ENCODE measurements at regions not wholly inside any gene's neighbourhood (a gene's known extent, or its start where the extent isn't known, plus 50 kb on each side); places are given as distances from the start of the nearest gene placed in this dataset.

DNA sequence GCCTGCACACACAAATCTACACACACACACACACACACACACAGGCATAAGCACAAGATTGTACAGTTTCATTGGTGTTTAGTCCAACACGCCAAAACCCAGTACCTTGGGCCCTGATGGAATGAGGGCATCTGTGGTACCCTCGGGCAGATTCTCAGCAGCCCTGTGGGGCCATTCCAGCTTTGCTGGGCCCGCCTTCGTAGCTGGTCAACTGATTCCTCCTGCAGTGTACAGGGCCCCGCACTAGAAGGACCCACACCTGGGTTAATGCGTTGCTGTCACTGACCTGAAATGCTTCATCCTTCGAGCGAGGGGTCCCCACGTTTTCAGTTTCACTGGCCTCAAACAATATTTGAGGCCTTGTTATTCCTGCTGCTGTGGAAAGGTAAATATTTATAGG, 731.2 kb downstream of the BRD1 start:
- DNase-seq (ENCODE audit: low read depth), result no peak

DNA sequence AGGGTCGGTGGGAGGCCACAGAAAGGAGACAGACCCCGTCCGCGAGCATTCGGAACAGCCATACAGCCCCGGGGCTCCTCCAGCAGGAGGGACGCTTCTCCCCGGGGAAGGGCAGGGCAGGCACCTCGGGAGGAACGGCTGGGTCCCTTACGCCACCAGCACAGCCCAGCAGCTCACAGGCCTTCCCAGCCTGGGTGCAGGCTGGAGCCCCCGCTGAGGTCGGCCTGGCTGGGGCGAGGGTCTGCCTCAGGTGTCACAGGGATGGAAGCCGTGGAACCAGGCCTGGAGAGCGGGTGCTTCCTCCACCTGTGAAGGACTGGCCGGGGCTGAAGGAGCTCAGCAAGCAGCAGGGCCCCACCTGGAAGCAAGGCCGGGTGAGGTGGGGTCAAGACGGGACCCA, 732.3 kb downstream of the BRD1 start:
- no peak for DNase-seq (ENCODE audit: low read depth)

- no peak for DNase-seq (ENCODE audit: low read depth)
These were observed 732.8 kb downstream of the BRD1 start for GRCh38 chr22:49094858-49095257.

- DNase-seq (ENCODE audit: low read depth), result no peak
These were observed 733.5 kb downstream of the BRD1 start for GRCh38 chr22:49094151-49094550.

GRCh38 chr22:49093192-49093880, 734.3 kb downstream of the BRD1 start:
- no peak for DNase-seq (ENCODE audit: low read depth)

- no peak for DNase-seq (ENCODE audit: low read depth)
These were observed 735.0 kb downstream of the BRD1 start for GRCh38 chr22:49092716-49093115.

DNA sequence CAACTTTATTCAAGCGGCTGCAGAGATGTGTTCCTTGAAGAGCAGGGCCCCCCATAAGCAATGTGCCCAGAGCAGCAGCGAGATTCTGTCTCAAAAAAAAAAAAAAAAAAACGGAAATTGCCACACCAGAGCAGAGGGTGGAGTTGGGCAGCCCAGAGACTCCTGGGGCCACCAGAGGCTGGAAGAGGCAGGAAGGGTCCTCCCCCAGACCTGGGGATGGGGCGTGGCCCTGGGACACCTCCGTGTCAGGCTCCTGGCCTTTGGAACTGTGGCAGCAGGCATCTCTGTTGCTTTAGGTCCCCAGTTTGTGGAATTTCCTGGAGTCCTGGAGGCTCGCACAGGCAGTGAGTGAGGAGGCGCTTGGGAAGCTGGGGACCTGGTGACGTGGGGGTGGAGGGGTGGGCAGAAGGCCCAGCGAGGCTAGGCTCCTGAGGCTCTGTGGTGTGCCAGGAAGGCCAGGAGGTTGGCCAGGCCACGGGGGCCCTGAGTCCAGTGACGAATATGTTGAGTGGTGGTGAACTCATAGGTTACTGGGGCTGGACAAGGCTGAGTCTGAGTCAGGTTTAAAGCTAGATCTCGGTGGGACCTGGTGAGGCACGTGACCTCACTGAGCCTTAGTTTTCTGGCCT, 735.6 kb downstream of the BRD1 start:
- DNase-seq (ENCODE audit: low read depth), result no peak

DNA sequence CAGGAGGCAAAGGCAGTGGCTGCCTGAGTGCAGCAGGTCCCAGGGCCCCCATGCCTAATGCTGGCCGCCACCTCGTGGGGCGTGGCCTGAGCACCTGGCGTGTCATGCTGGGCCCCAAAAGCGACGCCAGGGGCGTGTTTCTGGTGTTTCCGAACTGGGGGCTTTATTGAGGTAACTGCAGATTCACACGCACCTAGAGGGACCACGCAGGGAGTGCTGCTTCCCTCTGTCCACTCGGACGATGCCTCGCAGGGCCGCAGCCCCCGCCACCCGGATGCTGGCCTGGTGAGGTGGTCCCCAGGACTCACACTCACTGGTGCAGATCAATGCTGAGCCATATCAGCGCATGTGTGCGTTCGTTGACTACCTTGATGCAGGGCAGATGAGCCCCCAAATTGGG, 736.2 kb downstream of the BRD1 start:
- no peak for DNase-seq (ENCODE audit: low read depth)

- no peak for DNase-seq (ENCODE audit: low read depth)
These were observed 736.9 kb downstream of the BRD1 start for GRCh38 chr22:49090853-49091135.

DNA sequence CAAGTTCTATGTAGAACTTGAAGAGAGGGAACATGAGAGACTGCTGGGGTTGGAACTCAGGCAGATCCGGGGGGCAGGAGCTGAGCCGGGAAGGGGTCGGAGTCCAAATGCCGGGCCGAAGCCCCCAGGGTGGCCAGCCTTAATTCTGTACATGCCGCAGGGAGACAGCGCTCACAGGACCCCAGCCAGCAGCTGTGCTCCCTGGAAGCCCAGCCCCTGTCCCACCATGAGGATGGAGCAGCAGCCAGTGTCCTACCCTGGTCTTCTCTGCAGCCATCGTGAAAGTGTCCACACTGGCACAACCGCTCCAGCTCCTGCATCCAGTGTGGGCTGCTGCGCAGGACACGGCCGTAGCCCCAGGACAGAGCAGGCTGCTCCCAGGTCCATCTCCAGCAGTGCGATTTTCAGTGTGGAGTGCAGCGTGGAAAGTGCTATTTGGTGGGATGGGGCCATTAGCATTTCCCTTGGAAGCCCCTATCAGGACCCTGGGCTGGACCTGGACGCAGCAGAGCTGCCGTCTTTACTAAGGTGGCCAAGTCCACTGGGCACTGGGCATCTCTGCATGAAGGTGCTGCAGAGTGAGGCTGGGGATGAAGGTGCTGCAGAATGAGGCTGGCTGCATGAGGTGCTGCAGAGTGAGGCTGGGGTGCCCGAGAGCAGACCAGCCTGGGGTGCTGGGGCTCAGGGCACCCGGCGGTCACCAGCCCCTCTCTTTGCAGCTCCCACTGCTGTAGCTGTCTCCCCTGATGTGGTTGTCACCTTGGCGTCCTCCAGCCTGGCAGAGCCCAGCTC, 737.4 kb downstream of the BRD1 start:
- no peak for DNase-seq (ENCODE audit: low read depth)

GRCh38 chr22:49088801-49089791, 738.6 kb downstream of the BRD1 start:
- DNase-seq (ENCODE audit: low read depth), result no peak

DNA sequence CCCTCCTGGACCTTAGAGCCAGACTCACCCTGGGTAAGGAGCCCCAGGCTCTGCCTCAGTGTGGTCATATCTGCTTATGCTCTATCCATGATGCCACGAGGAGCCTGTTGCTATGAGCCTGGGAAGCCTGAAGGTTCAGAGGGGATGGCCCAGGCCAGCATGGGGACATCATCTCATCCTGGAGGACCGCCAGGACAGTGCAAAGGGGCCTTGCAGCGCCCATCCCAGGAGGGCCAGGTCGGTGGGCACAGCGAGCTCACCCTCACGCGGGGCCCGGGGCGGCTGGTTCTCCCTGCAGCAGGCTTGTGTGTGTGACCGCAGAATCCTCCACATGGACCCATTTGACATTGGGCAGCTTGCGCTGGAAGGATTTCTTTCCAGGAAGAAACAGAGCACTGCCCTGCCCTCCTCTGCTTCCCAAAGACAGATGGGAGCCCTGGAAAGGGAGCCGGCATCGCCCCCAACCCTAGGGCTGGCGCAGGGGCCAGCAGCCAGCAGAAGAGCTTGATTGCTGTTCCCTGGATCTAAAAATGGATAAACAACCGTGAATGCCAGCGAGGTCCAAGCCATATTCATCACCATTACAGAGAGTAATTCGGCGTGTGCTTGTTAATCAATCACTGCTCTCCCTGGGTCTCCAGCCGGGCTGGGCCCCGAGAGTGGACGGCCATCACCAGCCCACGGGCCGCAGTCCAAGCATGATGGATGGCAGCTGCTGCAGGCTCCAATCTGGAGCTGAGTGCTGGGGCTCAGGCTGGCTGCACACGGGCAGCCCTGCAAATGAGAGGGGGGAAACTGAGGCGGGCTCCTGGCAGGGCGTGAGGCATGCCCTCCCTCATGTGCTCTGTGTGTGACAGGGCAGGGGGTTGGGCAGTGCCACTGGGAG, 739.7 kb downstream of the BRD1 start:
- no peak for DNase-seq (ENCODE audit: low read depth)

DNA sequence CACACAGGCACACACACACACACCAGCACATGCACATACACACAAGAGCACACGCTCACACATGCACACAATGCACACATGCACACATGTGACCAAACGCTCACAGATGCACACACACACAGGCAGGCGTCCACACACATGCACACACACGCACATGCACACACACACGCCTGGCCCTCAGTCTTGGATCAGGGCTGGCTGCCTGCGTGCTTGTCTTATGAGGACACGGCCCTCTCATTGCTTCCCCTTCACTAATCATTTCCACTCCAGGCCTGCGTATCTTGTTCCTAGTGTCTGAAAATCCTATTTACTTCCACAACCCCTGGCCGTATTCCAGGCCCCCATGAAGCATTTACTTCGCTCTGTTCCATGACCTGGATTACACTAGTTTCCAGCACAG, 740.5 kb downstream of the BRD1 start:
- no peak for DNase-seq (ENCODE audit: low read depth)

DNA sequence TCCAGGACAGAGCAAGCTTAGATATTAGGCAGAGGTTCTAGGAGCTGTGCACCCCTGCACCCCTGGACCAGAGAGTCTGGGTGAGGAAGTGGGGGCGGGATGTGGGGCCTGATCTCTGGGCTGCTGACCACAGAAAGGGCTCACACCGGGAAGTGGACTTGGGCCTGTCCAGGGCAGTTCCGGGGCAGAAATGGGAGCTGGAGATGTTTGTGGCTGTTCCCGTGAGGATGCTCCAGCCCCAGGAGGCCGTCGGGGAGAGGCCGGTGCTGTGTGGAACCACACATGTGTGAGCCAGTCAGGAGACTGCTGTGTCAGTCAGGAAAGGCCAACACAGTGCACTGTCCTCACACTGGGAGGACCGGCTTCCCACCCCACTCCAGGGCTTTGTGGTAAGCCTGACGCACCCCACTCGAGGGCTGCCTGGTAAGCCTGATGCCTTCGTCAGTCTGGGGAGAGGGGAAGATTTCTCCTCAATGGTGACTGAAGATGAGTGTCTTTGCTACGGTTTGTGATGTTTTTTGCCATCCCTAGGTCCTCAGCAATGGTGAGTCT, 741.0 kb downstream of the BRD1 start:
- no peak for DNase-seq (ENCODE audit: low read depth)

GRCh38 chr22:49086181-49086580, 741.5 kb downstream of the BRD1 start:
- no peak for DNase-seq (ENCODE audit: low read depth)

- DNase-seq (ENCODE audit: low read depth), result no peak
These were observed 743.5 kb downstream of the BRD1 start for GRCh38 chr22:49084206-49084605.

DNA sequence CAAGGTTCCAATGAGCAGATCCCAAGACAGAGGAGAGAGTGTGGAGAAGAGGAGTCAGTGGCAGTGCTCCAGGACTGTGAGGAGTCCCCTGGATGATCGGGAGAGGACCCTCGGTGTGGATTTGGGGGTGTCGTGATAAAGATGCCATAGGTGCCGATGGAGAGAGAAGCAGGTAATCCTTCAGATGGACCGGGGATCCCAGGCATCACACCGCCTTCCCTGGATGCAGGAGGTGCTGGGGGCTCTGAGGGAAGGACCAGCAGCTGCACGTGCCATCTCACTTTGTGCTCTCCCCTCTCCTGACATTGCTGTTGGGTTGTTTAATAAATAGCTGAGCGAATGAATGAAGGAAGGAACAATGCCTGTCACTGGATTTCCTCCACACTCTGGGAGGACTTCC, 744.1 kb downstream of the BRD1 start:
- no peak for DNase-seq (ENCODE audit: low read depth)

DNA sequence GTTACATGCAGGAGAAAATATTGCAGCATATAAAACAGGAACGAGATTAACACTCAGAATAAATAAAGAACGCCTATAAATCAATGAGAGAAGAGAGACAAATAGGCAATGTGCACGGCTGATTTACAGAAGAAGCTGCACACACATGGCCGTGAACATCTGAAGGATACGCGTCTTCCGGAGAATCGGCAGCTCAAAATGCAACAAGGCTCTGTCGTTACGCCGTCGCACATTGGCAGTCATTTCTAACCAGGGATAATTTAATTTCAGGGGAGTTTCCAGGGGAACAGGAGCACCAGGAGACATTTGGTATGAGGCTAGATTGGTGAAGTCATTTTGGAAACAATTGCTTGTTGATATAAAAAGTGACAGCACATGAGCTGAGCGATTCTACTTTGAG, 745.2 kb downstream of the BRD1 start:
- no peak for DNase-seq (ENCODE audit: low read depth)

GRCh38 chr22:49081926-49082325, 745.7 kb downstream of the BRD1 start:
- DNase-seq (ENCODE audit: low read depth), result no peak

DNA sequence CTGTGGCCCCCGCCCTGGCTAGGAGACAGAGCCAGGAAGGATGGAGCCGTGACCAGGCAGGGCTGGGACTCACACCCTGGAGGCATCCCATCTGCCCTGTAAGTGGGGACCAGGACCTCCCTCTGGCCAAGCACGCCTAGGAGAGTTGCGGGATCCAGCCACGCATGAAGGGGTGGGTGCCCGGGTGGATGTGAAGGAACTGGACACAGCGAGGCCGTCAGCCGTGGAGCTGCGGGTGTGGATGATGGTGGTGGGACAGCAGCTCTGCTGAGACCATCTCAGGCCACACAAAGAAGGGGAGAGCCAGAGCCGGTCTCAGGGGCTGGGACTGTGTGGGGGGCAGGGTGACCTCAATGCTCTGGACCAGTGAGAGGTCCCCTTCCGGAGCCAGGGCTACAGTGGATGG, 746.4 kb downstream of the BRD1 start:
- DNase-seq (ENCODE audit: low read depth), result no peak

DNA sequence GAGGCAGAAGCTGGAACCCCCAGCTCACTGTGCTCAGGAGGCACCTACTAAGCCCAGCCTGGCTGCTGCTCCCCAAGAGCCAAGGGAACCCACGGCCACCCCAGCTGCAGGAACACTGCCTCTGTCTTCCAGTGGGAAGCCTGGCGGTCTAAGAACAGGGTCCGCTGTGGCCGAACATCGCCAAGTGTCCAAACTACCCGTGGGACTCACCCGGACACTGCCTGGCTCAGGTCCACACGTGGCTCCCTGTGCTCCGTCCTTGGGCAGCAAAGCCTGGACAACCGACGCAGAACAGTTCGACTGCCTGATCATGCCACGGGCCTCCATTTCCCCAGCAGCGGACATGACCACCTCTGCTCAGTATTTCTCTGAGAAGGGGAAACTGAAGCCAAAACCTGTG, 747.0 kb downstream of the BRD1 start:
- DNase-seq (ENCODE audit: low read depth), result no peak
